K562 (cell line): ENCODE measurements at regions not wholly inside any gene's neighbourhood (a gene's known extent, or its start where the extent isn't known, plus 50 kb on each side); places are given as distances from the start of the nearest gene placed in this dataset.
"Not testable (repeated sequence)": the region's sequence is repeated elsewhere in the genome, so short reads cannot be mapped to it uniquely, and the experiment has no call there.

Experiments
- ATAC-seq: fragments of 200-7000 bp; cut with Tn5 transposase; 3 replicates; pipeline ENCODE4 v1.9.1; 2020; ENCODE audit warnings: moderate library complexity
- BruUV-seq: library from RNA; stranded (reverse); fragments of 400-500 nt; replicated peaks from 2 replicates; lab custom pipeline; 2021; lab: Mats Ljungman, UMichigan
- CTCF ChIA-PET: fragments of 300-600 bp; formaldehyde crosslinking; extraction: SDS; loops from one replicate; lab custom pipeline; 2021; ENCODE audit warnings: low intra/inter-chr PET ratio; lab: Yijun Ruan, JAX
- POLR2A ChIA-PET: fragments of 300-600, 350-650 bp; sonication (Branson Sonifier 250); formaldehyde crosslinking; extraction: SDS; loops from one replicate; lab custom pipeline; 2021; ENCODE audit warnings: antibody characterized with exemption, inconsistent platforms; lab: Yijun Ruan, JAX
- DNase-seq, 4 experiments: peaks; one replicate each; pipeline versions ENCODE4 v3.0.0 to v3.0.0-alpha.2; 2011 to 2018; ENCODE audit warnings: low spot score in 3 of 4, mixed read lengths in 3 of 4; ENCODE audit errors: extremely low read depth in 1 of 4
- FAIRE-seq: peaks from 2 replicates; lab custom pipeline; 2011; peaks lifted over from hg19 to GRCh38; lab: Jason Lieb, UNC
- H2AFZ ChIP-seq: 2 replicates; pipeline ENCODE4 v1.6.0; 2011; ENCODE audit warnings: low read depth, low read length, control low read depth, inconsistent platforms
- H3K27ac ChIP-seq: fragments of 200-600 bp; 3 replicates; pipeline ENCODE4 v1.8.0; 2011; ENCODE audit warnings: low read depth, mild to moderate bottlenecking, control low read depth, inconsistent platforms, low read length, moderate library complexity, mixed read lengths; ENCODE audit errors: extremely low read depth
- H3K27me3 ChIP-seq, 2 experiments: fragments of 300-600 bp in 1 of 2; 2 replicates in 1 of 2; 3 replicates in 1 of 2; pipeline versions ENCODE4 v1.6.0 to v1.8.0; 2011; ENCODE audit warnings: inconsistent platforms in 2 of 2, low read length in 2 of 2, mild to moderate bottlenecking in 1 of 2, mixed read lengths in 1 of 2, moderate library complexity in 1 of 2; ENCODE audit not compliant: control insufficient read depth in 2 of 2, insufficient read depth in 2 of 2
- H3K36me3 ChIP-seq: fragments of 300-600 bp; 3 replicates; pipeline ENCODE4 v1.8.0; 2011; ENCODE audit warnings: mild to moderate bottlenecking, low read length, inconsistent platforms; ENCODE audit not compliant: control insufficient read depth, insufficient read depth
- H3K4me1 ChIP-seq, 2 experiments: fragments of 200-600 bp in 1 of 2; replicated peaks in 1 of 2; 2 replicates in 1 of 2; 3 replicates in 1 of 2; pipeline versions ENCODE4 v1.5.1 to v1.8.0; 2011; ENCODE audit warnings: inconsistent platforms in 2 of 2, low read length in 2 of 2, mild to moderate bottlenecking in 1 of 2, mixed read lengths in 1 of 2, moderate library complexity in 1 of 2; ENCODE audit not compliant: control insufficient read depth in 2 of 2, insufficient read depth in 2 of 2
- H3K4me2 ChIP-seq: 2 replicates; pipeline ENCODE4 v1.6.1; 2011; ENCODE audit warnings: low read length, control low read depth, inconsistent platforms, mixed read lengths; ENCODE audit not compliant: insufficient read depth
- H3K4me3 ChIP-seq: fragments of 200-600 bp; sonication (generic), shearing (Covaris generic); 2 replicates; pipeline ENCODE4 v1.5.1; 2016; ENCODE audit warnings: control low read depth, inconsistent platforms
- H3K79me2 ChIP-seq: fragments of 200-600 bp; 3 replicates; pipeline ENCODE4 v1.8.0; 2011; ENCODE audit warnings: low read length, inconsistent platforms; ENCODE audit not compliant: control insufficient read depth, insufficient read depth
- H3K9ac ChIP-seq, 2 experiments: 2 replicates each; pipeline versions ENCODE4 v1.6.0 to v1.6.1; 2011; ENCODE audit warnings: low read depth in 2 of 2, low read length in 2 of 2, control low read depth in 1 of 2, inconsistent platforms in 1 of 2, mild to moderate bottlenecking in 1 of 2, mixed read lengths in 1 of 2; ENCODE audit not compliant: insufficient read depth in 1 of 2
- H3K9me1 ChIP-seq: one replicate; pipeline ENCODE4 v1.6.0; 2011; ENCODE audit warnings: inconsistent platforms, mild to moderate bottlenecking, low read length, moderate library complexity; ENCODE audit not compliant: control insufficient read depth, insufficient read depth
- H3K9me3 ChIP-seq: replicated peaks from 2 replicates; pipeline ENCODE4 v1.5.1; 2011; ENCODE audit warnings: low read depth, low read length, inconsistent platforms; ENCODE audit not compliant: control insufficient read depth, insufficient read depth
- H4K20me1 ChIP-seq: replicated peaks from 2 replicates; pipeline ENCODE4 v1.6.1; 2011; ENCODE audit warnings: low read length, inconsistent platforms, mixed read lengths; ENCODE audit not compliant: control insufficient read depth, insufficient read depth
- BDP1 ChIP-seq: IDR thresholded peaks from 3 replicates; pipeline ENCODE4 v1.6.1; 2011; ENCODE audit not compliant: insufficient read length, insufficient read depth
- FOSL1 ChIP-seq: fragments of 200-800 bp; sonication (Bioruptor generic); conservative IDR thresholded peaks from 2 replicates; pipeline ENCODE4 v1.6.1; 2016; ENCODE audit warnings: missing genetic modification characterization, missing compliant biosample characterization
- FOXA3 ChIP-seq, 2 experiments: fragments of 450-650 bp in 1 of 2; sonication (generic) in 1 of 2; formaldehyde crosslinking; IDR thresholded peaks in 1 of 2; conservative IDR thresholded peaks in 1 of 2; 2 replicates each; pipeline versions ENCODE4 v1.4.0 to v1.8.0; 2020 to 2022; ENCODE audit warnings: mild to moderate bottlenecking in 2 of 2, missing genetic modification reagents in 1 of 2
- HDGF ChIP-seq: fragments of 450-650 bp; IDR thresholded peaks from 2 replicates; pipeline ENCODE4 v1.6.1; 2016
- MED1 ChIP-seq: sonication (generic); formaldehyde crosslinking; IDR thresholded peaks from 2 replicates; pipeline ENCODE4 v1.8.1; 2023; ENCODE audit warnings: missing genetic modification reagents, borderline replicate concordance
- NFATC3 ChIP-seq: fragments of 450-650 bp; IDR thresholded peaks from 2 replicates; pipeline ENCODE4 v1.6.1; 2017; ENCODE audit warnings: mild to moderate bottlenecking
- TBL1XR1 ChIP-seq, 2 experiments: IDR thresholded peaks; 2 replicates each; pipeline ENCODE4 v1.6.1; 2012; ENCODE audit warnings: improper control_type of control experiment in 2 of 2, low read length in 2 of 2, mild to moderate bottlenecking in 1 of 2
- ZBTB2 ChIP-seq: fragments of 450-650 bp; IDR thresholded peaks from 2 replicates; pipeline ENCODE4 v1.6.1; 2016; ENCODE audit warnings: antibody characterized with exemption
- ZHX1 ChIP-seq: fragments of 150-350 bp; conservative IDR thresholded peaks from 2 replicates; pipeline ENCODE4 v1.6.1; 2014; ENCODE audit warnings: low read length
- ZNF184 ChIP-seq: sonication (generic); formaldehyde crosslinking; IDR thresholded peaks from 2 replicates; pipeline ENCODE4 v1.5.0; 2020; ENCODE audit warnings: missing genetic modification reagents
- ZNF41 ChIP-seq: fragments of 250-450 bp; sonication (Bioruptor Pico); conservative IDR thresholded peaks from 2 replicates; pipeline ENCODE4 v1.4.0; 2020; ENCODE audit warnings: mild to moderate bottlenecking
- ZNF551 ChIP-seq: fragments of 250-450 bp; sonication (Bioruptor Pico); IDR thresholded peaks from 2 replicates; pipeline ENCODE4 v1.5.0; 2021; ENCODE audit warnings: mild to moderate bottlenecking, moderate library complexity
- ZNF583 ChIP-seq: fragments of 250-450 bp; sonication (Bioruptor Pico); IDR thresholded peaks from 2 replicates; pipeline ENCODE4 v1.4.0; 2020
- WGBS: fragments of 100-300 bp; shearing (Covaris generic); methylation state at CpG from one replicate; pipeline ENCODE4 v1.1.6; 2016; ENCODE audit warnings: low coverage, mixed read lengths; ENCODE audit not compliant: insufficient coverage; ENCODE audit errors: missing lambda C conversion rate; 5-methylcytosine and 5-hydroxymethylcytosine counted together
- in situ Hi-C: fragments of 300-500 bp; cut with MboI; formaldehyde crosslinking; loops from 4 replicates; pipeline ENCODE4 v1.15.0; 2018; ENCODE audit warnings: inconsistent platforms, mixed read lengths
- intact Hi-C: fragments of 100-400 bp; cut with micrococcal nuclease; formaldehyde crosslinking; loops from 2 replicates; pipeline ENCODE4 v1.14.2; 2022

- CTCF ChIA-PET: no interaction called here
- DNase-seq: no peak
- 4% methylated on average over 5 of the region's 5 CpGs for WGBS
- H3K79me2 ChIP-seq: no peaks in the 10 kb centered on the region
- BruUV-seq: no TSS peak
- no peaks in the 10 kb centered on the region for H3K9me3 ChIP-seq
- FAIRE-seq: no peak
- intact Hi-C loops: no loop called here
- ATAC-seq: no peak
- H2AFZ ChIP-seq: no peak overlapping the region
- no peak overlapping the region for H3K9ac ChIP-seq
- no peaks in the 10 kb centered on the region for H3K9me1 ChIP-seq
- in situ Hi-C loops: no loop called here
- no peak overlapping the region for H3K4me2 ChIP-seq
- TF ChIP-seq FOXA3 (CRISPR knock-in tag; conservative IDR thresholded peaks at IDR 0.05 in 1 of 2, IDR thresholded peaks at IDR 0.05 in 1 of 2) (no peak), ZNF583 (CRISPR knock-in tag) (no peak), BDP1 (no peak), ZHX1 (no peak), FOSL1 (tag) (no peak), ZNF41 (no peak), ZNF184 (no peak), HDGF (no peak), NFATC3 (no peak), ZBTB2 (no peak), TBL1XR1 (IDR thresholded peaks at IDR 0.05; ENCODE audit: low read length in 2 of 2) (no peak), MED1 (no peak), ZNF551 (no peak)
- H4K20me1 ChIP-seq: no peaks in the 10 kb centered on the region
- peaks cover 0 to 5% of the 10 kb centered on the region in 2 experiments; a peak in 1 of 5 replicates for H3K27me3 ChIP-seq
- POLR2A ChIA-PET: no interaction called here
- H3K36me3 ChIP-seq: no peaks in the 10 kb centered on the region
- H3K4me1 ChIP-seq: no peaks in the 10 kb centered on the region; a peak in 2 of 5 replicates
- H3K27ac ChIP-seq: no peak overlapping the region
- no peak overlapping the region for H3K4me3 ChIP-seq
Observed at GRCh38 chr13:44148159-44148914, 225.3 kb upstream of the SERP2 start.

DNA sequence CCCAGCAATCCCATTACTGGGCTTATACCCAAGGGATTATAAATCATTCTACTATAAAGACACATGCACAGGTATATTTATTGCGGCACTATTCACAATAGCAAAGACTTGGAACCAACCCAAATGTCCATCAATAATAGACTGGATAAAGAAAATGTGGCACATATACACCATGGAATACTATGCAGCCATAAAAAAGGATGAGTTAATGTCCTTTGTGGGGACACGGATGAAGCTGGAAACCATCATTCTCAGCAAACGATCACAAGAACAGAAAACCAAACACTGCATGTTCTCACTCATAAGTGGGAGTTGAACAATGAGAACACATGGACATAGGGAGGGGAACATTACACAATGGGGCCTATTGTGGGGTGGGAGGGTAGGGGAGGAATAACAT lies 224.4 kb upstream of the SERP2 start:
- H3K4me2 ChIP-seq, H3K27ac ChIP-seq, H3K79me2 ChIP-seq, H4K20me1 ChIP-seq, H3K27me3 ChIP-seq, H3K9ac ChIP-seq, H2AFZ ChIP-seq, BruUV-seq, ATAC-seq, in situ Hi-C loops, H3K9me3 ChIP-seq, H3K4me1 ChIP-seq, intact Hi-C loops, FAIRE-seq, H3K9me1 ChIP-seq, DNase-seq, POLR2A ChIA-PET, CTCF ChIA-PET, H3K36me3 ChIP-seq, H3K4me3 ChIP-seq: not testable (repeated sequence)
- WGBS: 0% methylated on average over 3 of the region's 3 CpGs
